AG09319 (cell line): ENCODE measurements at regions not wholly inside any gene's neighbourhood (a gene's known extent, or its start where the extent isn't known, plus 50 kb on each side); places are given as distances from the start of the nearest gene placed in this dataset.

Experiments used
- DNase-seq: peaks from one replicate; pipeline ENCODE4 v3.0.0-alpha.2; 2010; ENCODE audit warnings: low read depth; ENCODE audit errors: extremely low read depth
- CTCF ChIP-seq: IDR thresholded peaks from 2 replicates; pipeline ENCODE4 v1.5.1; 2011; ENCODE audit warnings: low read depth, mild to moderate bottlenecking, inconsistent platforms, low read length, moderate library complexity

GRCh38 chr6:9540534-9541126, 874.2 kb downstream of the TFAP2A start:
- TF ChIP-seq CTCF = peak; percentile 70
- peak; percentile 19 for DNase-seq

- TF ChIP-seq CTCF = no peak
- DNase-seq = no peak
These were observed 874.7 kb downstream of the TFAP2A start for GRCh38 chr6:9540126-9540525.

- no peak for DNase-seq
- no peak for TF ChIP-seq CTCF
These were observed 875.6 kb downstream of the TFAP2A start for GRCh38 chr6:9539231-9539755.

GRCh38 chr6:9537381-9537780, 877.5 kb downstream of the TFAP2A start:
- no peak for DNase-seq
- no peak for TF ChIP-seq CTCF

GRCh38 chr6:9535106-9535505, 879.8 kb downstream of the TFAP2A start:
- no peak for TF ChIP-seq CTCF
- no peak for DNase-seq

- DNase-seq = no peak
These were observed 882.0 kb downstream of the TFAP2A start for GRCh38 chr6:9532621-9533557.

More at GRCh38 chr6:9532621-9533557, 882.0 kb downstream of the TFAP2A start:
- TF ChIP-seq CTCF = no peak
